MCF 10A (cell line): ENCODE measurements at regions not wholly inside any gene's neighbourhood (a gene's known extent, or its start where the extent isn't known, plus 50 kb on each side); places are given as distances from the start of the nearest gene placed in this dataset.
A peak's percentile ranks its signal among the peaks of the same experiment; 100 is the strongest.

ENCODE experiments used
- BruUV-seq: library from RNA; stranded (reverse); fragments of 400-500 nt; replicated peaks from 2 replicates; lab custom pipeline; 2021; lab: Mats Ljungman, UMichigan
- CTCF ChIA-PET: fragments of 300-600 bp; sonication (Branson Sonifier 250); formaldehyde crosslinking; extraction: SDS; loops from one replicate; lab custom pipeline; 2021; ENCODE audit warnings: antibody characterized with exemption, inconsistent platforms; lab: Yijun Ruan, JAX
- POLR2A ChIA-PET: fragments of 300-600, 350-650 bp; sonication (Branson Sonifier 250); formaldehyde crosslinking; extraction: SDS; loops from one replicate; lab custom pipeline; 2020; ENCODE audit warnings: antibody characterized with exemption, inconsistent platforms; lab: Yijun Ruan, JAX
- DNase-seq: peaks from one replicate; pipeline ENCODE4 v3.0.0-alpha.2; 2018; ENCODE audit not compliant: unreplicated experiment
- H3K27ac Mint-ChIP-seq: one replicate; pipeline ENCODE4 v1.8.0; 2022; ENCODE audit warnings: mild to moderate bottlenecking, low read depth, mixed read lengths; ENCODE audit not compliant: unreplicated experiment
- H3K27me3 Mint-ChIP-seq: one replicate; pipeline ENCODE4 v1.8.0; 2022; ENCODE audit warnings: mixed read lengths; ENCODE audit not compliant: insufficient read depth, unreplicated experiment
- H3K36me3 Mint-ChIP-seq: one replicate; pipeline ENCODE4 v1.8.0; 2022; ENCODE audit warnings: mild to moderate bottlenecking, moderate library complexity, mixed read lengths; ENCODE audit not compliant: insufficient read depth, unreplicated experiment
- H3K4me1 Mint-ChIP-seq: one replicate; pipeline ENCODE4 v1.8.0; 2022; ENCODE audit warnings: mixed read lengths; ENCODE audit not compliant: insufficient read depth, unreplicated experiment
- H3K4me3 Mint-ChIP-seq: one replicate; pipeline ENCODE4 v1.8.0; 2022; ENCODE audit warnings: mild to moderate bottlenecking, moderate library complexity, mixed read lengths; ENCODE audit not compliant: unreplicated experiment
- H3K9me3 Mint-ChIP-seq: one replicate; pipeline ENCODE4 v1.8.0; 2022; ENCODE audit warnings: mixed read lengths; ENCODE audit not compliant: unreplicated experiment
- CTCF ChIP-seq: fragments of 200-600 bp; IDR thresholded peaks from one replicate; pipeline ENCODE4 v1.8.0; 2022; ENCODE audit warnings: antibody characterized with exemption, mild to moderate bottlenecking; ENCODE audit not compliant: unreplicated experiment
- intact Hi-C: fragments of 100-400 bp; cut with micrococcal nuclease; formaldehyde crosslinking; loops from 2 replicates; pipeline ENCODE4 v1.14.1; 2022

DNA sequence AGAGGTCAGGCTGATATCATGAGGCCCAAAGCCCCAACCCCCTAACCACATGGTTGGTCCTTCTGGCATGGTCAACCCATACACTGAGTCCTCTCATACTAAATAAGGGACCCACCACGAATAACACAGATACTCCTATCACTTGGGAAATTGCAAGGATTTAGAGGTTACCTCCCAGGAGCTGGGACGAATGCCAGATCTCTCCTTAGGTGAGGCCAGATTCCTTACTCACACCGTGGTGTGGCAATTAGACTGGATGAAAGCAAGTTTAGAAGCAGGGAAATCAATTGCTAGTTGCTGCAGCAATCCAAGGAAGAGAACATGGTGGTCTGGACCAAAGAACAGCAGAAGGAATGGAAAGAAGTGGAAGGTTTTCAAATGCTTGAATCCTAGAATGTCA is 60.1 kb downstream of the IER5 start:
- ChIA-PET POLR2A (interaction anchor here (0.6 to 24.8 kb wide), 17 partner anchors 8 to 703 kb away, joined by 3 to 1402 read pairs (median 5); partner anchors contain the start of genes IER5 and STX6), CTCF (interaction anchor here (0.6 to 11.2 kb wide), 15 partner anchors 10 to 371 kb away, joined by 3 to 162 read pairs (median 5); no protein-coding TSS in a partner anchor)
- intact Hi-C loops = no loop called here
- Mint-ChIP-seq H3K27ac (no peak overlapping the region), H3K36me3 (no peaks in the 10 kb centered on the region), H3K4me1 (peaks cover 36% of the 10 kb centered on the region), H3K27me3 (no peaks in the 10 kb centered on the region), H3K9me3 (no peaks in the 10 kb centered on the region), H3K4me3 (no peak overlapping the region)
- BruUV-seq = no TSS peak
- peak; percentile 95 for DNase-seq
- TF ChIP-seq CTCF = no peak

GRCh38 chr1:181149326-181150125 is 61.0 kb downstream of the IER5 start:
- H3K4me3 Mint-ChIP-seq = no peak overlapping the region
- POLR2A ChIA-PET = interaction anchor here (0.7 to 24.8 kb wide), 12 partner anchors 9 to 134 kb away, joined by 3 to 1402 read pairs (median 6); partner anchors contain the start of genes IER5 and STX6
- H3K36me3 Mint-ChIP-seq = no peaks in the 10 kb centered on the region
- H3K27ac Mint-ChIP-seq = no peak overlapping the region
- peaks cover 33% of the 10 kb centered on the region for H3K4me1 Mint-ChIP-seq
- TF ChIP-seq CTCF = no peak
- H3K9me3 Mint-ChIP-seq = no peaks in the 10 kb centered on the region
- no peaks in the 10 kb centered on the region for H3K27me3 Mint-ChIP-seq
- DNase-seq = no peak
- CTCF ChIA-PET = interaction anchor here (0.6 to 11.2 kb wide), 8 partner anchors 10 to 279 kb away, joined by 3 to 162 read pairs (median 6); no protein-coding TSS in a partner anchor
- intact Hi-C loops = no loop called here
- no TSS peak for BruUV-seq

- DNase-seq = no peak
- Mint-ChIP-seq H3K4me3 (no peak overlapping the region), H3K36me3 (no peaks in the 10 kb centered on the region), H3K4me1 (peaks cover 33% of the 10 kb centered on the region), H3K9me3 (no peaks in the 10 kb centered on the region), H3K27ac (no peak overlapping the region), H3K27me3 (no peaks in the 10 kb centered on the region)
- no peak for TF ChIP-seq CTCF
- POLR2A ChIA-PET = interaction anchor here (0.7 to 24.8 kb wide), 6 partner anchors 8 to 117 kb away, joined by 3 to 1402 read pairs (median 4); partner anchors contain the start of gene IER5
- CTCF ChIA-PET = interaction anchor here (0.5 to 11.2 kb wide), 6 partner anchors 8 to 537 kb away, joined by 3 to 162 read pairs (median 12); no protein-coding TSS in a partner anchor
- intact Hi-C loops = no loop called here
- no TSS peak for BruUV-seq
Measured at GRCh38 chr1:181150273-181150672, 61.8 kb downstream of the IER5 start.

DNA sequence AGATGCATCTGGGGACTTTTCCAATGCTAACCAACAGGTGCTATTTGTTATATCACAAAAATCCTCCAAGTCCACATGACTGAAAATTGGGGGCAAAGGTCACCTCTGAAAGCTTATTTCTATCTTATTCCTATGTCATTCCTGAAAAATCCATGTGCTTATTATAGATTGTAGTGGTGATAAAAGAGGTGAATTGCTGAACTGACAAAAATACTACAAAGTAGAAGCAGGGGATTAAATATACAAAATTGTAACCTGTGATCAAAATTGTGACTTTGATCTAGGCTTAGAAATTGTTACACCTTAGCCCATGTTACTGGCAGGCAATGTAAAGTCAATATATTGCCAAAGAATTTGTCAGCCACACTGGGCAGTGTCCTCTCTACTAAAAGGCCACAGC is 62.3 kb downstream of the IER5 start:
- Mint-ChIP-seq H3K4me1 (peaks cover 33% of the 10 kb centered on the region), H3K27ac (no peak overlapping the region), H3K4me3 (no peak overlapping the region), H3K9me3 (no peaks in the 10 kb centered on the region), H3K27me3 (no peaks in the 10 kb centered on the region), H3K36me3 (no peaks in the 10 kb centered on the region)
- BruUV-seq = no TSS peak
- ChIA-PET POLR2A (interaction anchor here (0.8 to 24.8 kb wide), 3 partner anchors 9 to 106 kb away, joined by 3 to 1402 read pairs (median 5); partner anchors contain the start of gene IER5), CTCF (interaction anchor here (0.5 to 4.2 kb wide), 5 partner anchors 8 to 538 kb away, joined by 3 to 38 read pairs (median 3); no protein-coding TSS in a partner anchor)
- DNase-seq = no peak
- intact Hi-C loops = no loop called here
- TF ChIP-seq CTCF = no peak
